ENCODE measurements at regions not wholly inside any gene's neighbourhood (a gene's known extent, or its start where the extent isn't known, plus 50 kb on each side); places are given as distances from the start of the nearest gene placed in this dataset.
A peak's percentile ranks its signal among the peaks of the same experiment; 100 is the strongest.

GRCh38 chr4:8706216-8707044 lies 113.9 kb downstream of the CPZ start:
- POLR2A ChIA-PET: no interaction called here
- H3K36me3 ChIP-seq (ENCODE audit: insufficient read depth, low read length): no peaks in the 10 kb centered on the region
- H3K4me3 Mint-ChIP-seq: no peak overlapping the region

GRCh38 chr4:8705161-8706145 lies 112.9 kb downstream of the CPZ start:
- POLR2A ChIA-PET: no interaction called here
- Mint-ChIP-seq H3K9me3 (peaks cover 0 to 4% (median 2%) of the 10 kb centered on the region in 5 donors), H3K4me1 (no peaks in the 10 kb centered on the region), H3K4me3 (no peak overlapping the region), H3K27me3 (peaks cover under 1 to 5% of the 10 kb centered on the region in 2 donors), H3K27ac (no peak overlapping the region), H3K36me3 (no peaks in the 10 kb centered on the region)
- CTCF ChIA-PET: no interaction called here
- Histone ChIP-seq H3K9me3 (ENCODE audit: low read length) (no peaks in the 10 kb centered on the region), H3K27me3 (ENCODE audit: insufficient read depth, low read length, poor library complexity, severe bottlenecking) (no peaks in the 10 kb centered on the region), H3K27ac (ENCODE audit: low read depth, low read length) (no peak overlapping the region), H3K36me3 (ENCODE audit: insufficient read depth, low read length) (no peaks in the 10 kb centered on the region), H3K4me1 (ENCODE audit: insufficient read depth, low read length) (no peaks in the 10 kb centered on the region), H3K4me3 (ENCODE audit: low read length) (no peak overlapping the region)
- DNase-seq: no peak

More at GRCh38 chr4:8706216-8707044, 113.9 kb downstream of the CPZ start:
- no peaks in the 10 kb centered on the region for H3K9me3 ChIP-seq (ENCODE audit: low read length)
- peaks cover 0 to 5% of the 10 kb centered on the region in 2 donors for H3K27me3 Mint-ChIP-seq
- H3K36me3 Mint-ChIP-seq: peaks cover 0 to 5% (median 0%) of the 10 kb centered on the region in 3 donors
- H3K27ac ChIP-seq (ENCODE audit: low read depth, low read length): no peak overlapping the region
- no peak overlapping the region for H3K27ac Mint-ChIP-seq
- peaks cover 0 to 7% (median 4%) of the 10 kb centered on the region in 5 donors for H3K9me3 Mint-ChIP-seq
- H3K4me1 Mint-ChIP-seq: no peaks in the 10 kb centered on the region
- H3K27me3 ChIP-seq (ENCODE audit: insufficient read depth, low read length, poor library complexity, severe bottlenecking): no peaks in the 10 kb centered on the region
- CTCF ChIA-PET: no interaction called here
- no peak for DNase-seq
- H3K4me1 ChIP-seq (ENCODE audit: insufficient read depth, low read length): no peaks in the 10 kb centered on the region
- H3K4me3 ChIP-seq (ENCODE audit: low read length): no peak overlapping the region

DNA sequence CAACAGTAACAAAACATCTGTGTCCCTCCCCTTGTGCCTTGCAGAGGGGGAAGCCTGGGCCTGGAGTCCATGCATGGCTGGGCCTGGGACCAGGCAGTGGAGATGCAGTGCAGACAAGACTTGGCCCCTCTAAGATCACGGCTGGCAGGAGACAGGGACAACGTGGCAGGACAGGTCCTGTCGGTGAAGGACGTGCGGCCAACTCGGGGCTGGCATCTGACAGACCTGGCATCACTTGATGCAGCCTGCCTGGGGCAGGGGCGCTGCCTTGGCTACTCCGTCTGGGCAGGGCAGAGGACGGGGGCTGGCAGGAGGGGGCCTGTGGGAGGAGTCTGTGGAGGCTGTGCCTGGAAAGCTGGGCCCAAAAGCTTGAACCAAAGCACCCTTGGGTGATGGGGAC lies 112.1 kb downstream of the CPZ start:
- no peaks in the 10 kb centered on the region for H3K27me3 ChIP-seq (ENCODE audit: insufficient read depth, low read length, poor library complexity, severe bottlenecking)
- Mint-ChIP-seq H3K9me3 (peaks cover 0 to 4% (median under 1%) of the 10 kb centered on the region in 5 donors), H3K4me3 (no peak overlapping the region)

GRCh38 chr4:8703857-8704495 lies 111.4 kb downstream of the CPZ start:
- H3K4me3 Mint-ChIP-seq: no peak overlapping the region
- no peaks in the 10 kb centered on the region for H3K36me3 Mint-ChIP-seq
- H3K27ac ChIP-seq (ENCODE audit: low read depth, low read length): no peak overlapping the region
- no peak for DNase-seq
- no peak overlapping the region for H3K4me3 ChIP-seq (ENCODE audit: low read length)
- H3K4me1 ChIP-seq (ENCODE audit: insufficient read depth, low read length): no peaks in the 10 kb centered on the region
- peaks cover 4 to 7% of the 10 kb centered on the region in 2 donors for H3K27me3 Mint-ChIP-seq
- no peaks in the 10 kb centered on the region for H3K9me3 ChIP-seq (ENCODE audit: low read length)
- no peaks in the 10 kb centered on the region for H3K27me3 ChIP-seq (ENCODE audit: insufficient read depth, low read length, poor library complexity, severe bottlenecking)
- POLR2A ChIA-PET: no interaction called here
- peaks cover 0 to 4% (median 0%) of the 10 kb centered on the region in 5 donors for H3K9me3 Mint-ChIP-seq
- CTCF ChIA-PET: no interaction called here
- H3K36me3 ChIP-seq (ENCODE audit: insufficient read depth, low read length): no peaks in the 10 kb centered on the region
- H3K27ac Mint-ChIP-seq: no peak overlapping the region
- H3K4me1 Mint-ChIP-seq: no peaks in the 10 kb centered on the region

More for the DNA sequence above, 112.1 kb downstream of the CPZ start:
- Mint-ChIP-seq H3K36me3 (no peaks in the 10 kb centered on the region), H3K4me1 (no peaks in the 10 kb centered on the region), H3K27me3 (peaks cover 4 to 8% of the 10 kb centered on the region in 2 donors), H3K27ac (no peak overlapping the region)
- ChIA-PET POLR2A (no interaction called here), CTCF (no interaction called here)
- DNase-seq: no peak
- Histone ChIP-seq H3K4me3 (ENCODE audit: low read length) (no peak overlapping the region), H3K9me3 (ENCODE audit: low read length) (no peaks in the 10 kb centered on the region), H3K36me3 (ENCODE audit: insufficient read depth, low read length) (no peaks in the 10 kb centered on the region), H3K4me1 (ENCODE audit: insufficient read depth, low read length) (no peaks in the 10 kb centered on the region), H3K27ac (ENCODE audit: low read depth, low read length) (no peak overlapping the region)

- Mint-ChIP-seq H3K27ac (no peak overlapping the region), H3K36me3 (no peaks in the 10 kb centered on the region), H3K4me3 (no peak overlapping the region), H3K9me3 (peaks cover 0 to 2% (median 0%) of the 10 kb centered on the region in 5 donors), H3K27me3 (peaks cover 4 to 7% of the 10 kb centered on the region in 2 donors), H3K4me1 (no peaks in the 10 kb centered on the region)
- no peaks in the 10 kb centered on the region for H3K4me1 ChIP-seq (ENCODE audit: insufficient read depth, low read length)
- no peak for DNase-seq
- H3K27me3 ChIP-seq (ENCODE audit: insufficient read depth, low read length, poor library complexity, severe bottlenecking): no peaks in the 10 kb centered on the region
- no peaks in the 10 kb centered on the region for H3K36me3 ChIP-seq (ENCODE audit: insufficient read depth, low read length)
- H3K9me3 ChIP-seq (ENCODE audit: low read length): no peaks in the 10 kb centered on the region
- POLR2A ChIA-PET: no interaction called here
- H3K27ac ChIP-seq (ENCODE audit: low read depth, low read length): no peak overlapping the region
- CTCF ChIA-PET: no interaction called here
- no peak overlapping the region for H3K4me3 ChIP-seq (ENCODE audit: low read length)
These were observed 110.8 kb downstream of the CPZ start for GRCh38 chr4:8703401-8703696.

DNA sequence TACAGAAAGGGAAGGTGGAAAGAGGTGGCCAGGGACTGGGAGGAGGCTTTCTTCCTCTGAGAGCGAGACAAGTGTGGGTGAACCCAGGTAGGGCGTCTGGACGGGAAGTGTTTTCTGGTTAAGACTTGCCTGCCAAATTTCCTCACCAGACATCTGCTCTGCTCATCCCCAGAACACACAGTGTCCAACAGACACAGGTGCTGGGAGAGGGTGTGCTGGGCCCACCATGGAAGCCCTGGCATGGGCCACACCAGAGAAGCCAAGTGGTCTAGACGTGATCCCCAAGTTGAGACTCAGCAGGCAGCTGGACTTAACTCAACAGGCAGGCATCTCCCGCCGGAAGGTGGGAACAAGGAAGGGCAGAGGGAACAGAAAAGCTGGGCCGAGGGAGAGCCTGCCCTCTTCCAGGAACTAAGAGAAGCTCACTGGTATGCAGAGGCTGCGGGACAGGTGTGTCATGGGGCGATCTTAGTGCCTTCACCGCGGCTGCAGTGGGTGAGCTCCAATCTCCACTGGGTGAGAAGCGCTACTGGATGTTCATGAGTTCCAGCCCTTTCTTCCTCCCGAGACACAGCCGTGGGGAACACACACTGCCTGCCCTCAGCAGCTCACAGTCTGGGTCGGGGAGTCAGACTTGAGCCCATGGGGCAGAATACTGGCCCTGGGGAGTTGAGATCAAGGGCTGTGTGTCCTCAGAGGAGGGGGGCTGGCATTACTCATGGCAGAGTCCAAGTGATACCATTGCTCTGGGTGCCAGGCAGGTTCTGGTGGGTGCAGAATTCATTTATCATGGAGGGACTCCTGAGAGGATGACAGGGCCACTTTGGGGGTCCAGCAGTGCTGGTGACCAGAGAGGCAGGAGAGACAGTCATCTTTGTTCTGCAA lies 110.2 kb downstream of the CPZ start:
- DNase-seq: no peak
- no peaks in the 10 kb centered on the region for H3K4me1 Mint-ChIP-seq
- peak overlapping the region in 1 of 8 donors; percentile 83 for H3K27ac Mint-ChIP-seq
- Histone ChIP-seq H3K4me1 (ENCODE audit: insufficient read depth, low read length) (no peaks in the 10 kb centered on the region), H3K27me3 (ENCODE audit: insufficient read depth, low read length, poor library complexity, severe bottlenecking) (no peaks in the 10 kb centered on the region), H3K27ac (ENCODE audit: low read depth, low read length) (no peak overlapping the region), H3K4me3 (ENCODE audit: low read length) (no peak overlapping the region), H3K36me3 (ENCODE audit: insufficient read depth, low read length) (no peaks in the 10 kb centered on the region), H3K9me3 (ENCODE audit: low read length) (no peaks in the 10 kb centered on the region)
- no peak overlapping the region for H3K4me3 Mint-ChIP-seq
- ChIA-PET CTCF (no interaction called here), POLR2A (no interaction called here)
- H3K27me3 Mint-ChIP-seq: peaks cover 4 to 7% of the 10 kb centered on the region in 2 donors
- peaks cover 0 to 2% (median 0%) of the 10 kb centered on the region in 5 donors for H3K9me3 Mint-ChIP-seq
- no peaks in the 10 kb centered on the region for H3K36me3 Mint-ChIP-seq

- H3K36me3 Mint-ChIP-seq: no peaks in the 10 kb centered on the region
These were observed 109.5 kb downstream of the CPZ start for GRCh38 chr4:8702020-8702495.

More at GRCh38 chr4:8702020-8702495, 109.5 kb downstream of the CPZ start:
- Histone ChIP-seq H3K9me3 (ENCODE audit: low read length) (no peaks in the 10 kb centered on the region), H3K36me3 (ENCODE audit: insufficient read depth, low read length) (no peaks in the 10 kb centered on the region), H3K27me3 (ENCODE audit: insufficient read depth, low read length, poor library complexity, severe bottlenecking) (no peaks in the 10 kb centered on the region), H3K27ac (ENCODE audit: low read depth, low read length) (no peak overlapping the region), H3K4me1 (ENCODE audit: insufficient read depth, low read length) (no peaks in the 10 kb centered on the region), H3K4me3 (ENCODE audit: low read length) (no peak overlapping the region)
- no peak for DNase-seq
- CTCF ChIA-PET: no interaction called here
- POLR2A ChIA-PET: no interaction called here
- no peaks in the 10 kb centered on the region for H3K9me3 Mint-ChIP-seq
- H3K27me3 Mint-ChIP-seq: peaks cover 7 to 9% of the 10 kb centered on the region in 2 donors
- H3K4me1 Mint-ChIP-seq: no peaks in the 10 kb centered on the region
- H3K4me3 Mint-ChIP-seq: no peak overlapping the region
- H3K27ac Mint-ChIP-seq: peak overlapping the region in 1 of 8 donors; percentile 83

Measured in CD8-positive, alpha-beta memory T cell (primary cell).